HS-27A (cell line): ENCODE measurements at regions not wholly inside any gene's neighbourhood (a gene's known extent, or its start where the extent isn't known, plus 50 kb on each side); places are given as distances from the start of the nearest gene placed in this dataset.

ENCODE experiments used
- DNase-seq: peaks from one replicate; pipeline ENCODE4 v3.0.0-alpha.2; 2012; ENCODE audit warnings: low read depth, missing footprints

GRCh38 chr4:13036841-13037240 lies 447.3 kb downstream of the RAB28 start:
- no peak for DNase-seq

- no peak for DNase-seq
Measured at GRCh38 chr4:13032936-13033335, 451.2 kb downstream of the RAB28 start.

GRCh38 chr4:13024147-13025105 lies 459.7 kb downstream of the RAB28 start:
- DNase-seq = no peak

GRCh38 chr4:13007802-13008470 lies 476.2 kb downstream of the RAB28 start:
- DNase-seq = no peak

- no peak for DNase-seq
Measured at GRCh38 chr4:12993923-12994322, 490.2 kb downstream of the RAB28 start.

GRCh38 chr4:12987284-12987683 lies 496.9 kb downstream of the RAB28 start:
- no peak for DNase-seq

- DNase-seq = no peak
Measured at GRCh38 chr4:12979797-12980196, 504.3 kb downstream of the RAB28 start.

GRCh38 chr4:12978310-12978709 lies 505.8 kb downstream of the RAB28 start:
- DNase-seq = no peak

- DNase-seq = no peak
Measured at GRCh38 chr4:12975511-12975910, 508.6 kb downstream of the RAB28 start.

GRCh38 chr4:12973522-12973921 lies 510.6 kb downstream of the RAB28 start:
- DNase-seq = no peak

- no peak for DNase-seq
Measured at GRCh38 chr4:12968345-12968744, 515.8 kb downstream of the RAB28 start.

GRCh38 chr4:12966726-12967125 lies 517.4 kb downstream of the RAB28 start:
- no peak for DNase-seq

GRCh38 chr4:12965334-12965733 lies 518.8 kb downstream of the RAB28 start:
- DNase-seq = no peak

GRCh38 chr4:12963912-12964311 lies 520.2 kb downstream of the RAB28 start:
- DNase-seq = no peak

GRCh38 chr4:12963291-12963690 lies 520.8 kb downstream of the RAB28 start:
- no peak for DNase-seq

GRCh38 chr4:12961713-12962112 lies 522.4 kb downstream of the RAB28 start:
- no peak for DNase-seq

- no peak for DNase-seq
Measured at GRCh38 chr4:12958436-12958835, 525.7 kb downstream of the RAB28 start.

GRCh38 chr4:12957108-12957507 lies 527.0 kb downstream of the RAB28 start:
- DNase-seq = no peak

- no peak for DNase-seq
Measured at GRCh38 chr4:12956026-12956425, 528.1 kb downstream of the RAB28 start.

- DNase-seq = no peak
Measured at GRCh38 chr4:12949719-12950490, 534.2 kb downstream of the RAB28 start.

- no peak for DNase-seq
Measured at GRCh38 chr4:12943069-12943468, 541.1 kb downstream of the RAB28 start.

- no peak for DNase-seq
Measured at GRCh38 chr4:12933760-12934221, 550.3 kb downstream of the RAB28 start.
